Ectodermal cell (in vitro differentiated cells): ENCODE measurements at regions not wholly inside any gene's neighbourhood (a gene's known extent, or its start where the extent isn't known, plus 50 kb on each side); places are given as distances from the start of the nearest gene placed in this dataset.

Experiments
- H3K27ac ChIP-seq: 2 replicates; pipeline ENCODE4 v1.7.0; 2013; ENCODE audit warnings: mild to moderate bottlenecking, low read depth, low read length; ENCODE audit not compliant: insufficient read depth, poor library complexity, severe bottlenecking
- H3K27me3 ChIP-seq: 2 replicates; pipeline ENCODE4 v1.7.0; 2013; ENCODE audit warnings: mild to moderate bottlenecking, low read length; ENCODE audit not compliant: insufficient read depth, control insufficient read depth, poor library complexity, severe bottlenecking
- H3K36me3 ChIP-seq: one replicate; pipeline ENCODE4 v1.7.0; 2013; ENCODE audit warnings: low read length; ENCODE audit not compliant: control insufficient read depth, insufficient read depth
- H3K4me1 ChIP-seq: one replicate; pipeline ENCODE4 v1.7.0; 2013; ENCODE audit warnings: low read length; ENCODE audit not compliant: control insufficient read depth, insufficient read depth
- H3K4me3 ChIP-seq: 2 replicates; pipeline ENCODE4 v1.7.0; 2013; ENCODE audit warnings: low read depth, low read length, control low read depth; ENCODE audit not compliant: insufficient read depth
- H3K9me3 ChIP-seq: 2 replicates; pipeline ENCODE4 v1.7.0; 2013; ENCODE audit warnings: mild to moderate bottlenecking, low read length, moderate library complexity; ENCODE audit not compliant: control insufficient read depth
- WGBS, 2 experiments: methylation state at CpG; one replicate each; pipeline ENCODE4 v1.1.7; 2013; ENCODE audit warnings: missing lambda C conversion rate in 2 of 2; 5-methylcytosine and 5-hydroxymethylcytosine counted together

DNA sequence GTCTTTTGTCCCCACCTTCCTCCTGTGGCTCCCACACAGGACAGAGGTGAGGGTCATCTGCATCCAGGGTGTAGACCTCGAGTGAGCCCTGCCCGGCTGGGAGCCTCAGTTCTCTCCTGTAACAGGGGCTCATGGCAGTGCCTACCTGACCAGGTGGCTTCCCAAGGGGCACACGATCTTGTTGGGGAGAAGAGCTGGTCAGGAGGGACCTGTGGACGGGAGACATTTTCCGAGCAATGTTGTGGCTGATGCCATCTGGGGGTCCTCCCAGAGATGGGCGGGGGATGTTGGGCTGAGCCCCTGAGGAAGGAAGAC, 51.9 kb downstream of the CEBPB start:
- Histone ChIP-seq H3K27ac (no peak overlapping the region), H3K4me3 (no peak overlapping the region), H3K9me3 (no peaks in the 10 kb centered on the region), H3K4me1 (no peaks in the 10 kb centered on the region), H3K27me3 (no peaks in the 10 kb centered on the region), H3K36me3 (no peaks in the 10 kb centered on the region)
- WGBS, 2 experiments = 89 to 91% methylated on average over 6 of the region's 6 CpGs

DNA sequence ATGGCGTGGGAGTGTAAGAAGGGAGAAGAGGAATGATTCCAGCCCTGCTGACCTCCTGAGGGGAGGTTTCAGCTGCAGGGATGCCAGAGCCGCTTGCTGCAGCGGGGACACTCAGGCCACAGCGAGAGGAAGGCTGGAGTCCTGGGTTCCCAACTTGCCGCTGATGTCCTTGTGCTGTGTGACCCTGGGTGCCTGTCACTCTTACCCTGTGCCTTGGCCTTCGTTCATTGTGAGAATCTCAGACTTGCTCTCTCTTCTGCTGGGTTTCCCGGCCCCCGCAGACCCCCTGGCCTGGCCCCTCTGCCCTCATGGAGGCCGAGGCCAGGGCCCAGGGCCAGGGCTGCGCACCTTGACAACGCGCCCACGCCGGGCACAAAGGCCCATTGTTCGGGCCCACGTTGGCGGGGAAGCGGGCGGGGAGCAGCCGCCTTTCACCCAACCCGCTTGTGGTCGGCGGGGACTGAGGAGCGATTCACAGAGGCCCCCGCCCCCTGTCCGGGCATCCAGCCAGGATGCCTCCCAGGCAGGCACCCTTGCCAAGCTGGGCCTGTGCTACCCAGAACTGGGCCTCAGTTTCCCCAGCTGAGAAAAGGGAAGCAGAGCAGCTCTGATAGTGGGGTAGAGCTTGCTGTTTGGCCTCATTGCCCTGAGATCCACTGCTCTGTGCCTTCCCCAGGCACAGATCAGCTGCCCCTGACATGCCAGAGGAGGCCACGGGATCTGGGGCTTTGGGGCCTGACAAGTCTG, 52.4 kb downstream of the CEBPB start:
- Histone ChIP-seq H3K27me3 (no peaks in the 10 kb centered on the region), H3K4me1 (no peaks in the 10 kb centered on the region), H3K36me3 (no peaks in the 10 kb centered on the region), H3K4me3 (no peak overlapping the region), H3K27ac (no peak overlapping the region), H3K9me3 (no peaks in the 10 kb centered on the region)
- 91 to 92% methylated on average over 27 of the region's 27 CpGs for WGBS, 2 experiments

DNA sequence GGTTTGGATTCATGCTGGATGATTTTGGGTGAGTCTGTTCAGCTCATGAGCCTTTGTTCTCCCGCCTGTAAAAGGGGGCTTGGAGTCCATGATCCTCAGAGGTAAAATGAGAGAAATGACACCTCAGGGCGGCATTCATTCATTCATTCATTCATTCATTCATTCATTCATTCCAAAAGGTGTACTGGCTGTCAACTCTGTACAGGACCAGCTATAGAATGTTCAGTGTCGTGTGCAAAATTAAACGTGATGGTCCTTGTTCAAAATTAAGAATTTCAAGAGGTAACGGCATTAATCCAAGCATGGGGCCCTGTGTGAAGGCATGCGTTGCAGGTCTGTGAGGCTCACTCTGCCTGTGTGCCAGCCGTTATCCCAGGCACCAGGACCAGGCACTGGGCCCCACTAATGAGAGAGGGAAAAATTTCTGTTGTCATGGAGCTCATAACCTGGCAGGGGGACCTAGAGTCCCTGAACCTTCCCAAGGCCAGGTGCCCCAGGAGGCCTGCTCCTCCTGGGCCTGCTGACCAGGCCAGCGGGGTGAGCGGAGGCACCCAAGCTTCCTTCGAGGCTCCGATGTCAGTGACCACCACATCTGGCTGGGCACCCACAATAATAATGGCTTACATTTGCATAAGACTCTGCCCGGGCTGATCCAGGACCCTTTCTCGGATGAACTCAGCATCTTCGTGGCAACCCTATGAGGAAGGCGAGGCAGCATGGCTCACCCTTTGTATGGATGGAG, 53.2 kb downstream of the CEBPB start:
- WGBS, 2 experiments = 94 to 95% methylated on average over 15 of the region's 15 CpGs
- Histone ChIP-seq H3K4me1 (no peaks in the 10 kb centered on the region), H3K9me3 (no peaks in the 10 kb centered on the region), H3K4me3 (no peak overlapping the region), H3K36me3 (no peaks in the 10 kb centered on the region), H3K27me3 (no peaks in the 10 kb centered on the region), H3K27ac (no peak overlapping the region)

DNA sequence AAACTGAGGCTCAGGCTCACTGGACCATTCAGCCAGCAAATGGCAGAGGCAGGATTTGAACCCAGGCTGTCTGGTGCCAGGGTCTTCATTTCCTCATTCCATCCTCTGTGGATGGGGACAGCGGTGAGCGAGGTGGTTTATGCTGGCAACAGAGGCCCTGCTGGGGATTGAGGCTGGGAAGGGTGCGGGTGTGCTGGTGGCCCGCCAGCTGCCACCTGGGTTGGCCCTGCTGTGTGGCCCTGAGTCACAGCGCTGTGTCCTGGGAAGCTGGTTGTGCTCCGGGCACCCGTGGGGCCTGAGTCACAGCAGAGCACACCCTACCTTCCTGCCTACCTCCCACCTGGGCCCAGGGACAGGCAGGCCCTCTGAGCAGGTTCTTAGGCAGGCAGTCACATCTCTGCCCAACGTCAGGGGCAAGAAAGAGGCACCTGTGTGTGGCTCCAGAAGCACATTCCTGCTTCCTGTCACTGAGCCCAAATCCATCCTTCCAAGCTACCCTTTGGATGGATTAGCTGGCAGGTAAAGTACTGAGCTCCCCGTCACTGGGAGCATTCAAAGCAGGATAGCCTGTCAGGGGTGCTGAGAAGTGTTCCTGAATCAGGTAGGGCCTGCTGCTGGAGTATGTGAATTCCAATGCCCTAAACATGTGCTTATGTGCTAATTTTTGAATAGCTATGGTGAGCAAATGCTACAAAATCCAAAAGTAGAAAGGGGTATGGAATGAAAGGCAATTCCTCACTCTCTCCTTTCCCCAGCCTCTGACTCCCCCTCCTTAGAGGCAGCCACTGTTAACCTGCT, 53.9 kb downstream of the CEBPB start:
- 93 to 95% methylated on average over 9 of the region's 9 CpGs for WGBS, 2 experiments
- H3K27ac ChIP-seq = no peak overlapping the region

DNA sequence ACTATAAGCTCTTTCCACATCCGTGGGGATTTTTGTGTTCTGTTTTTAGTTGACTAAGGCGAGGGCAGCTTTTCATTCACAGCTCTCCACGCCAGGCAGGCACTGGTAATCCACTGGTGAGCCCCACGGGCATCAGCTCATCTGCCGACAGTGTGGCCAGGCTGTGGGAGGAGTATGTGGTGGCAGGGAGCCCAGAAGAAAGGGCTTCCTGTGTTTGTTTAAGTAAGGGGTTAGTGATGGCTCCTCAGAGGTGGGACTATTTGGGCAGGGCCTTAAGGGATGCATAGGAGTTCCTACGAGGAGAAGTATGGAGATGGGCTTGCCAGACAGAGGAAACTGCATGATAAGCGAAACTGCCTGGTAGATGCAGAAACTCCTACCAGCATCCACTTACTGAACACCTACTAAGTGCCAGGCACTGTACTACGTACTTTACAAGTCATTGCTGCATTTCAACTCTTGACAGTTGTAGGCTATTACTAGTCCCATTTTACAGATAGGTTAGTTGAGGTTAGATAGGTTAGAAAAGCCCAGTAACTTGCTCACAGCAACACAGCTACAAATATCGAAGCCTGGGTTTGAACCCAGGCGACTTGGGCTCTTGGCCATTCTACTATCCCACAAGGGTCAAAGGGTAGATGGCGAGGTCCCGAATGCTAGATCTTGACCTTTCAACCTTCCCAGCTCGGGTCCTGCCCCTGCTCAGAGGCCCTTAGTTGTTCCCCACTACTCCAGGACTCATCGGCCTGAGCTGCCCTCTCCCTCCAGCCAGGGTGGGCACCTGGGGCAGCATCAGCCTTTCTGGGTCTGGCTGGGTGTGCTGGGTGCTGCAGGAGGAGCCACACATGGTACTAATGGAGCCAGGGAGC, 55.1 kb downstream of the CEBPB start:
- Histone ChIP-seq H3K36me3 (no peaks in the 10 kb centered on the region), H3K9me3 (no peaks in the 10 kb centered on the region), H3K27me3 (no peaks in the 10 kb centered on the region), H3K4me1 (no peaks in the 10 kb centered on the region), H3K4me3 (no peak overlapping the region), H3K27ac (no peak overlapping the region)
- 86 to 88% methylated on average over 14 of the region's 14 CpGs for WGBS, 2 experiments

More for the DNA sequence above, 53.9 kb downstream of the CEBPB start:
- Histone ChIP-seq H3K27me3 (no peaks in the 10 kb centered on the region), H3K4me3 (no peak overlapping the region), H3K4me1 (no peaks in the 10 kb centered on the region), H3K36me3 (no peaks in the 10 kb centered on the region), H3K9me3 (no peaks in the 10 kb centered on the region)

DNA sequence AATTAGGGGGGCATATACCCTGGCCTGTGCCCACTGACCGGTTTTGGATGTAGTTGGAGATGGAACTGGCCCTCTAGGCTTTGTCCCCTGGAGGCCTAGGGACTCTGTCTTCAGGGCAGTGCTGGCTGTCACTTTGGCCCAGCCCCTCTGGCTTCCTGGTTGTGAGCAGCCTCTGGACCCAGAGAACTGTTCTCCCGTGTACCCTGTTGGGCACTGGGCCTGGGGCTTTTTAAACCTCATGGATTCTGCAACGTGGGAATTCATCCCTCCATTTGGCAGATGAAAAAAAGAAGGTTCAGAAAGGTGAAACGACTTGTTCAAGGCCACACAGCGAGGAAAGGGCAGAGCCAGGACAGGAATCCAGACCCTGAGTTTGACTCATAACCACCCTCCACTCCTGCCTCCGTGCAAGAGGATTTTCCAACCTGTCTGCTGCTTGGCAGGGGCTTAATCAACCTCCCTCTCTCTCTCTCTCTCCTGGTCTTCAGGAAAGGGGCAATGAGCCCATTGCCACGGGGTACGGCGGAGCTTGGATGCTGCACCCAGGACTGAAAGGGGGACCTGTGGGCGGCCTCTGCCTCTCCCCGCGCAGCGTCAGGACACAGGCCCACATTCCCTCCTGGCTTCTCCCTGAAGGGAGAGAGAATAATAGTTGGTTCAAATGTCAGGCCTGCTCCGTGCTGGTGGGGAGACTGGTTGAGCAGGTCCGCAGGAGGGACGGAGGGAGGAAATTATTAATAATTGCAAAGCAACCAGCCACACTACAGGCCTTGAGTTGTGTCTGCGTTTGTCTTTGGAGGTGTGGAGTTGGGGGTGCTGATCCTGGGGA, 56.0 kb downstream of the CEBPB start:
- H3K4me1 ChIP-seq = no peaks in the 10 kb centered on the region
- H3K9me3 ChIP-seq = no peaks in the 10 kb centered on the region
- 87 to 90% methylated on average over 17 of the region's 17 CpGs for WGBS, 2 experiments
- no peak overlapping the region for H3K4me3 ChIP-seq
- no peaks in the 10 kb centered on the region for H3K27me3 ChIP-seq
- H3K27ac ChIP-seq = no peak overlapping the region
- no peaks in the 10 kb centered on the region for H3K36me3 ChIP-seq

DNA sequence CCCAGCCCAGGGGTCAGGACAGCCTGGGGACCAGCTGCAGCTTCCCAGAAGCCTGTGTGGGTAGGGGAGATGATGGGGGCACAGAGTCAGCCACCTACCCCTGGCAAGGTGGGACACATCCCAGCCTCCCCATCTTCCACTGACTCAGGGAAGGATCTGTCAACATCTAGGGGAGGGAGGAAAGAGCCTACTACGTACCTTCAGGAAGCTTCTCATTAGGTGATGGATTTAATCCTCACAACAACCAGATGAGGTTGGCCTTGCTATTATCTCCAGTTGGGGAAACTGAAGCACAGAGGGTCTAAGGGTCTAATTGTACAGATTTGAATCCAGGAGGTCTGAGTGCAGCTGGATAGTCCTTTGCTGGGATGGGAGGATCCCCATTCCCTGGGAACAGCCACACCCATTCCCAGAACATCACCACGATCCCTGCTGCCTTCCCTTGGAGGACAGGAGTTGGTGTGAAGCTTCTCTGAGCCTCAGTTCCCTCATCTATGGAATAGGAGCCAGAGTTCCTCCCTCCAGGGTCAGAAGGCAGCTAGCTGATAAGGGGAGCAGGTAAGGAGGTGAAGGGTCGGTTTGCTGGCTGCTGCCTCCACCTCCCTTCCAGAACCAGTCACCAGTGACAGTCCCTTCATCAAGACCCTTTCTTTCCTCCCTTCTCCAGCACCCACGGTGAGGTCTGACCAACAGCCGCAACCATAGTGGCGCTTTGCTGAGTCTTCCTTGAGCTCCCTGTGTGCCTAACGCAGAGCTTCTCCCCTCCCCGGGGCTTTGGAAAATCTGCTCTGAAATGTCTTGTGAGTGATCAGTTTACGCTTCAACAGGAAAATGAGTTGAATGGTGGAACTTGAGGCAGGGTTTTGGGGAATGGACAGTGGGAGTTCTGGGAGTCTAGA, 56.8 kb downstream of the CEBPB start:
- no peaks in the 10 kb centered on the region for H3K9me3 ChIP-seq
- H3K27me3 ChIP-seq = no peaks in the 10 kb centered on the region
- H3K4me1 ChIP-seq = no peaks in the 10 kb centered on the region
- H3K4me3 ChIP-seq = no peak overlapping the region
- 88 to 94% methylated on average over 9 of the region's 9 CpGs for WGBS, 2 experiments
- no peaks in the 10 kb centered on the region for H3K36me3 ChIP-seq
- H3K27ac ChIP-seq = no peak overlapping the region

DNA sequence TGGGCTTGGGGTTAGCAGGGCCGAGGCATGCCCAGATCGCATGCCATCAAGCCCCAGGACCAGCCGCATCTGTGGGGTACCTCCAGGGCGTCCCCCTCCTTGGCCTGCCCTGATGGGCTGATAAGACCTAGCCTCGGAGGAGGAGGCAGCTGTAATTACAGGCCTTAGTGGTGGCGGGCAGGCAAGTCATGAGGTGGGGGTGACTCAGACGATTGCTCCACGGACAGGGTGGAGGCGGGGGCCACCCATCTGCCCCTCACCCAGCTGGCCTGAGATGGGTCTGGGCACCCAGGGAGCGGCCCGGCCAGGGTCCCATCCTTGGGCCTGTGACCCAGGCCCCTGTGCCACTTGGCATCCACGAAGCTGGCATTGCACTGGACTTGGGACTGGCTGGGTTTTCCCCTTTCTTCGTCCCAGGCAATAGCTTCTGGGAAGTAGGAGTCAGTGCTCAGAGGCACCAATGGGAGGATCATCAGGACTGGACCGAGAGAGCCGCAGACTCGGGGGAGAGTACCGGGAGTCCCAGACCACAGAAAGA, 57.5 kb downstream of the CEBPB start:
- Histone ChIP-seq H3K27ac (no peak overlapping the region), H3K4me1 (no peaks in the 10 kb centered on the region), H3K9me3 (no peaks in the 10 kb centered on the region), H3K27me3 (no peaks in the 10 kb centered on the region), H3K36me3 (no peaks in the 10 kb centered on the region), H3K4me3 (no peak overlapping the region)
- WGBS, 2 experiments = 88 to 90% methylated on average over 17 of the region's 17 CpGs
